IMR-90 (cell line): ENCODE measurements at regions not wholly inside any gene's neighbourhood (a gene's known extent, or its start where the extent isn't known, plus 50 kb on each side); places are given as distances from the start of the nearest gene placed in this dataset.

Experiments used
- ATAC-seq: fragments of 200-7000 bp; cut with Tn5 transposase; 2 replicates; pipeline ENCODE4 v1.9.1; 2020; ENCODE audit warnings: low read depth, mild to moderate bottlenecking, moderate library complexity
- BruUV-seq: library from RNA; stranded (reverse); fragments of 400-500 nt; replicated peaks from 2 replicates; lab custom pipeline; 2021; lab: Mats Ljungman, UMichigan
- CTCF ChIA-PET: fragments of 300-600 bp; formaldehyde crosslinking; extraction: SDS; loops from one replicate; lab custom pipeline; 2021; ENCODE audit warnings: antibody characterized with exemption; lab: Yijun Ruan, JAX
- POLR2A ChIA-PET: fragments of 300-600 bp; sonication (Branson Sonifier 250); formaldehyde crosslinking; loops from one replicate; lab custom pipeline; 2022; ENCODE audit warnings: antibody characterized with exemption; ENCODE audit not compliant: unreplicated experiment; lab: Charles Lee
- DNase-seq: peaks from one replicate; pipeline ENCODE4 v3.0.0; 2013
- H2AFZ ChIP-seq: replicated peaks from 2 replicates; pipeline ENCODE3; 2013; ENCODE audit warnings: low read length, mild to moderate bottlenecking; ENCODE audit not compliant: poor library complexity
- H2AK5ac ChIP-seq: 2 replicates; pipeline ENCODE4 v1.6.1; 2013; ENCODE audit warnings: low read depth, low read length, inconsistent platforms
- H2AK9ac ChIP-seq: replicated peaks from 2 replicates; pipeline ENCODE3; 2013; ENCODE audit warnings: mild to moderate bottlenecking, low read depth, low read length, moderate library complexity; ENCODE audit not compliant: poor library complexity
- H2BK120ac ChIP-seq: 2 replicates; pipeline ENCODE4 v1.6.1; 2013; ENCODE audit warnings: low read depth, low read length, inconsistent platforms
- H2BK15ac ChIP-seq: 3 replicates; pipeline ENCODE4 v1.6.1; 2013; ENCODE audit warnings: low read depth, low read length, inconsistent platforms
- H2BK20ac ChIP-seq: 2 replicates; pipeline ENCODE4 v1.6.1; 2013; ENCODE audit warnings: low read depth, mild to moderate bottlenecking, inconsistent platforms, low read length, moderate library complexity
- H2BK5ac ChIP-seq: 2 replicates; pipeline ENCODE4 v1.6.1; 2013; ENCODE audit warnings: mild to moderate bottlenecking, low read depth, low read length, inconsistent platforms; ENCODE audit not compliant: poor library complexity, severe bottlenecking
- H3K14ac ChIP-seq: replicated peaks from 2 replicates; pipeline ENCODE4 v1.6.1; 2013; ENCODE audit warnings: low read depth, low read length, inconsistent platforms
- H3K18ac ChIP-seq: 2 replicates; pipeline ENCODE4 v1.6.1; 2013; ENCODE audit warnings: low read depth, low read length, control low read depth
- H3K23ac ChIP-seq: 2 replicates; pipeline ENCODE4 v1.6.1; 2013; ENCODE audit warnings: low read depth, low read length, inconsistent platforms
- H3K27ac ChIP-seq: 2 replicates; pipeline ENCODE4 v1.5.1; 2013; ENCODE audit warnings: mild to moderate bottlenecking, control low read depth, low read length; ENCODE audit not compliant: insufficient read depth
- H3K27me3 ChIP-seq: 2 replicates; pipeline ENCODE4 v1.6.1; 2013; ENCODE audit warnings: low read length; ENCODE audit not compliant: control insufficient read depth, insufficient read depth
- H3K36me3 ChIP-seq: 2 replicates; pipeline ENCODE4 v1.6.1; 2013; ENCODE audit warnings: low read length, mixed read lengths; ENCODE audit not compliant: control insufficient read depth, insufficient read depth
- H3K4ac ChIP-seq: 2 replicates; pipeline ENCODE4 v1.6.1; 2013; ENCODE audit warnings: low read depth, low read length, inconsistent platforms
- H3K4me1 ChIP-seq: 2 replicates; pipeline ENCODE4 v1.6.1; 2013; ENCODE audit warnings: low read length, mixed read lengths; ENCODE audit not compliant: control insufficient read depth, insufficient read depth
- H3K4me2 ChIP-seq: 2 replicates; pipeline ENCODE4 v1.6.1; 2013; ENCODE audit warnings: low read depth, mild to moderate bottlenecking, control low read depth, low read length, moderate library complexity
- H3K4me3 ChIP-seq: 2 replicates; pipeline ENCODE4 v1.5.1; 2013; ENCODE audit warnings: low read depth, mild to moderate bottlenecking, control low read depth, low read length, moderate library complexity; ENCODE audit not compliant: insufficient read depth
- H3K56ac ChIP-seq: 2 replicates; pipeline ENCODE4 v1.6.1; 2013; ENCODE audit warnings: low read length, inconsistent platforms; ENCODE audit not compliant: insufficient read depth; ENCODE audit errors: extremely low read depth
- H3K79me1 ChIP-seq, 2 experiments: 2 replicates each; pipeline ENCODE4 v1.6.1; 2013; ENCODE audit warnings: low read length in 2 of 2, inconsistent platforms in 1 of 2, low read depth in 1 of 2
- H3K9ac ChIP-seq: 2 replicates; pipeline ENCODE4 v1.6.1; 2013; ENCODE audit warnings: low read depth, low read length, control low read depth
- H3K9me1 ChIP-seq: 2 replicates; pipeline ENCODE4 v1.6.1; 2013; ENCODE audit warnings: low read length, inconsistent platforms; ENCODE audit not compliant: insufficient read depth
- H3K9me3 ChIP-seq: 2 replicates; pipeline ENCODE4 v1.6.1; 2013; ENCODE audit warnings: low read length; ENCODE audit not compliant: control insufficient read depth, insufficient read depth
- H4K20me1 ChIP-seq: 2 replicates; pipeline ENCODE4 v1.6.1; 2013; ENCODE audit warnings: low read length, inconsistent platforms; ENCODE audit not compliant: insufficient read depth
- H4K5ac ChIP-seq: 2 replicates; pipeline ENCODE4 v1.6.1; 2013; ENCODE audit warnings: mild to moderate bottlenecking, low read depth, low read length, control low read depth
- H4K8ac ChIP-seq, 2 experiments: 2 replicates each; pipeline ENCODE4 v1.6.1; 2013; ENCODE audit warnings: low read depth in 2 of 2, low read length in 2 of 2, control low read depth in 1 of 2, inconsistent platforms in 1 of 2
- H4K91ac ChIP-seq: 2 replicates; pipeline ENCODE4 v1.6.1; 2013; ENCODE audit warnings: low read depth, low read length, inconsistent platforms; ENCODE audit not compliant: insufficient read depth
- CEBPB ChIP-seq: IDR thresholded peaks from 2 replicates; pipeline ENCODE4 v1.6.1; 2012; ENCODE audit warnings: low read depth, low read length, improper control_type of control experiment
- FOS ChIP-seq: fragments of 150-350 bp; IDR thresholded peaks from 2 replicates; pipeline ENCODE4 v1.6.1; 2016; ENCODE audit warnings: low read depth, low read length
- MAFK ChIP-seq: IDR thresholded peaks from 2 replicates; pipeline ENCODE4 v1.6.1; 2012; ENCODE audit warnings: low read depth, low read length, improper control_type of control experiment
- MAZ ChIP-seq: IDR thresholded peaks from 2 replicates; pipeline ENCODE4 v1.6.1; 2012; ENCODE audit warnings: low read depth, mild to moderate bottlenecking, low read length, improper control_type of control experiment, moderate library complexity, borderline replicate concordance
- MXI1 ChIP-seq: IDR thresholded peaks from 2 replicates; pipeline ENCODE4 v1.6.1; 2012; ENCODE audit warnings: low read depth, mild to moderate bottlenecking, low read length, moderate library complexity, borderline replicate concordance
- NFE2L2 ChIP-seq: fragments of 150-350 bp; IDR thresholded peaks from 2 replicates; pipeline ENCODE4 v1.6.1; 2016; ENCODE audit warnings: low read depth, mild to moderate bottlenecking, low read length
- POLR2A ChIP-seq: IDR thresholded peaks from 2 replicates; pipeline ENCODE4 v1.6.1; 2012; ENCODE audit warnings: mild to moderate bottlenecking, low read depth, low read length
- RAD21 ChIP-seq: IDR thresholded peaks from 2 replicates; pipeline ENCODE4 v1.6.1; 2012; ENCODE audit warnings: low read length, improper control_type of control experiment
- RCOR1 ChIP-seq: IDR thresholded peaks from 2 replicates; pipeline ENCODE4 v1.6.1; 2012; ENCODE audit warnings: mild to moderate bottlenecking, low read length, improper control_type of control experiment; ENCODE audit not compliant: insufficient replicate concordance
- RFX5 ChIP-seq: IDR thresholded peaks from 2 replicates; pipeline ENCODE4 v1.8.0; 2012; ENCODE audit warnings: low read depth, mild to moderate bottlenecking, low read length, moderate library complexity
- WGBS, 2 experiments: methylation state at CpG; one replicate each; pipeline versions ENCODE4 v1.1.5 to v1.1.7; 2013; ENCODE audit warnings: missing lambda C conversion rate in 2 of 2; ENCODE audit not compliant: insufficient read length in 1 of 2; ENCODE audit errors: extremely low coverage in 2 of 2; 5-methylcytosine and 5-hydroxymethylcytosine counted together
- dilution Hi-C: fragments of 300-500 bp; cut with HindIII; formaldehyde crosslinking; loops from one replicate; pipeline ENCODE4 v1.14.3; 2018; ENCODE audit warnings: low sequenced_read_pairs; ENCODE audit not compliant: unreplicated experiment
- in situ Hi-C: fragments of 300-500 bp; cut with MboI; formaldehyde crosslinking; loops from 3 replicates; pipeline ENCODE4 v1.14.3; 2019; ENCODE audit warnings: low sequenced_read_pairs, inconsistent platforms, mixed read lengths
- intact Hi-C: fragments of 100-400 bp; cut with micrococcal nuclease; formaldehyde crosslinking; loops from 2 replicates; pipeline ENCODE4 v1.10.0; 2022
- TF ChIP-seq, protein P1 (sequence below): conservative IDR thresholded peaks from 2 replicates; pipeline ENCODE4 v1.5.1; 2012; ENCODE audit warnings: mild to moderate bottlenecking, low read depth, low read length, improper control_type of control experiment

GRCh38 chr4:176409627-176410026 is 89.9 kb downstream of the SPCS3 start:
- no peaks in the 10 kb centered on the region for H3K79me1 ChIP-seq
- no peak overlapping the region for H2BK15ac ChIP-seq
- in situ Hi-C loops (no loop called here), dilution Hi-C loops (no loop called here), intact Hi-C loops (no loop called here)
- peaks cover 3% of the 10 kb centered on the region; the same call in 1 of the 2 replicates for H3K4me1 ChIP-seq
- H3K27ac ChIP-seq: no peak overlapping the region
- no peak overlapping the region for H2AK9ac ChIP-seq
- H2BK5ac ChIP-seq: no peak overlapping the region
- no peak overlapping the region for H3K56ac ChIP-seq
- H3K4me3 ChIP-seq: no peak overlapping the region
- no peak overlapping the region for H3K9ac ChIP-seq
- H3K9me3 ChIP-seq: peaks cover 2% of the 10 kb centered on the region; the same call in 1 of the 2 replicates
- no peak overlapping the region for H3K18ac ChIP-seq
- DNase-seq (peak; percentile 32), ATAC-seq (peak; percentile 56)
- no peak overlapping the region for H2AFZ ChIP-seq
- H4K5ac ChIP-seq: no peak overlapping the region
- H4K8ac ChIP-seq: 0 out of 4 replicates have a peak overlapping the region, but pooled peaks of 1 of the 2 experiments have one; percentile 24
- H2BK120ac ChIP-seq: no peak overlapping the region
- H2AK5ac ChIP-seq: no peak overlapping the region
- H3K4ac ChIP-seq: no peak overlapping the region
- no peak overlapping the region for H3K23ac ChIP-seq
- H4K91ac ChIP-seq: no peak overlapping the region
- H4K20me1 ChIP-seq: no peaks in the 10 kb centered on the region
- H3K36me3 ChIP-seq: no peaks in the 10 kb centered on the region
- no TSS peak for BruUV-seq
- H3K27me3 ChIP-seq: no peaks in the 10 kb centered on the region
- H2BK20ac ChIP-seq: 0 out of 2 replicates have a peak overlapping the region, but pooled peaks have one; percentile 16
- CTCF ChIA-PET: interaction anchor here (0.7 to 1.0 kb wide), 2 partner anchors 28 to 85 kb away, joined by 3 to 4 read pairs; no protein-coding TSS in a partner anchor
- POLR2A ChIA-PET: no interaction called here
- no CpG with 5 or more reads among the region's 1 CpG for WGBS, 2 experiments
- H3K9me1 ChIP-seq: no peaks in the 10 kb centered on the region
- TF ChIP-seq, protein P1, sequence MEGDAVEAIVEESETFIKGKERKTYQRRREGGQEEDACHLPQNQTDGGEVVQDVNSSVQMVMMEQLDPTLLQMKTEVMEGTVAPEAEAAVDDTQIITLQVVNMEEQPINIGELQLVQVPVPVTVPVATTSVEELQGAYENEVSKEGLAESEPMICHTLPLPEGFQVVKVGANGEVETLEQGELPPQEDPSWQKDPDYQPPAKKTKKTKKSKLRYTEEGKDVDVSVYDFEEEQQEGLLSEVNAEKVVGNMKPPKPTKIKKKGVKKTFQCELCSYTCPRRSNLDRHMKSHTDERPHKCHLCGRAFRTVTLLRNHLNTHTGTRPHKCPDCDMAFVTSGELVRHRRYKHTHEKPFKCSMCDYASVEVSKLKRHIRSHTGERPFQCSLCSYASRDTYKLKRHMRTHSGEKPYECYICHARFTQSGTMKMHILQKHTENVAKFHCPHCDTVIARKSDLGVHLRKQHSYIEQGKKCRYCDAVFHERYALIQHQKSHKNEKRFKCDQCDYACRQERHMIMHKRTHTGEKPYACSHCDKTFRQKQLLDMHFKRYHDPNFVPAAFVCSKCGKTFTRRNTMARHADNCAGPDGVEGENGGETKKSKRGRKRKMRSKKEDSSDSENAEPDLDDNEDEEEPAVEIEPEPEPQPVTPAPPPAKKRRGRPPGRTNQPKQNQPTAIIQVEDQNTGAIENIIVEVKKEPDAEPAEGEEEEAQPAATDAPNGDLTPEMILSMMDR: no peak
- TF ChIP-seq RCOR1 (no peak), MAFK (no peak), MAZ (no peak), RFX5 (no peak), MXI1 (no peak), NFE2L2 (no peak), FOS (no peak), POLR2A (no peak), RAD21 (no peak), CEBPB (no peak)
- H3K14ac ChIP-seq: no peak overlapping the region
- no peak overlapping the region for H3K4me2 ChIP-seq
